ENCODE measurements at regions not wholly inside any gene's neighbourhood (a gene's known extent, or its start where the extent isn't known, plus 50 kb on each side); places are given as distances from the start of the nearest gene placed in this dataset.

DNA sequence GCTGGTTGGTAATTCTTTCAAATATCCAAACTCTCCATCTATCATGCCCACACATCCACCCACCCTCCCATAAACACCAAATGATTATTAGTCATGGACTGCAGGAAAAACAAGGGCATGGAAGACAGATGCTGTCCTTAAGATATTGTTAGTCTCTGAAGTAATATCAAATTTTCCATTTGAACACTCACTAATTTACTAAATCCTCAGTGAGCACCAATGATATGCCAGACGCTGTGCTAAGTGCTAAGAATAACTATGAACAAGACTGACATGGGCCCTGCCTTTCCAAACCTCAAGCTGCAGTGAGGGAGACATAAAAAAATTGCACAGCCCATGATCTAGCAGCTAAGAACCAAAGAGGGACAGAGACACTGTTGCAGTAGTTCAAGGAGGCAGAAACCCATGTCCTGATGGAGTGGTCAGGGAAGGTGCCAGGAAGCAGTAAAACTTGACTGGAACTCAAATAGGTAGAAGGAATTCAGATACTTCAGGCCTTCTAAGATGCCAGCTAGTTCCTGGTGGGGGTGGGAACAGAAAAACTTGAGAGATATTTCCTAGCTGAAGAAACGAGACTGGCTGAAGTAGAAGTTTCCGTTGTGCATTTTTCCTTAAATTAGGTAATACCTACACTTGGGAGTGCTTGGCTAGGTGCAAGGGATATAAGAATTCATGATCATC, 182.1 kb downstream of the OSR1 start:
- H3K9me3 ChIP-seq (ENCODE audit: low read length) = no peaks in the 10 kb centered on the region
- no peaks in the 10 kb centered on the region for H4K20me1 ChIP-seq (ENCODE audit: insufficient read depth)
- no peaks in the 10 kb centered on the region for H3K36me3 ChIP-seq (ENCODE audit: insufficient read depth, low read length)
- H3K27ac ChIP-seq (ENCODE audit: low read length) = no peak overlapping the region
- H3K4me3 ChIP-seq (ENCODE audit: low read length) = no peak overlapping the region
- TF ChIP-seq EP300 (conservative IDR thresholded peaks at IDR 0.05; ENCODE audit: poor library complexity, severe bottlenecking) (no peak), POLR2AphosphoS5 (IDR thresholded peaks at IDR 0.05) (no peak), EZH2 (IDR thresholded peaks at IDR 0.05; ENCODE audit: borderline replicate concordance, insufficient read depth, low read length, poor library complexity, severe bottlenecking) (no peak)
- H3K27me3 ChIP-seq (ENCODE audit: insufficient read depth, low read depth, low read length) = no peaks in the 10 kb centered on the region
- no peak overlapping the region for H3K4me2 ChIP-seq (ENCODE audit: low read length)
- no peak overlapping the region for H3K9ac ChIP-seq (ENCODE audit: low read length)
- no peaks in the 10 kb centered on the region for H3K9me2 ChIP-seq (ENCODE audit: insufficient read depth, low read length)
- no peaks in the 10 kb centered on the region for H3K79me2 ChIP-seq (replicated peaks; ENCODE audit: insufficient read depth, low read length)
- no peak overlapping the region for H2AFZ ChIP-seq (ENCODE audit: low read depth, low read length)
- H3F3A ChIP-seq (ENCODE audit: insufficient read depth, low read length, poor library complexity, severe bottlenecking) = no peaks in the 10 kb centered on the region

DNA sequence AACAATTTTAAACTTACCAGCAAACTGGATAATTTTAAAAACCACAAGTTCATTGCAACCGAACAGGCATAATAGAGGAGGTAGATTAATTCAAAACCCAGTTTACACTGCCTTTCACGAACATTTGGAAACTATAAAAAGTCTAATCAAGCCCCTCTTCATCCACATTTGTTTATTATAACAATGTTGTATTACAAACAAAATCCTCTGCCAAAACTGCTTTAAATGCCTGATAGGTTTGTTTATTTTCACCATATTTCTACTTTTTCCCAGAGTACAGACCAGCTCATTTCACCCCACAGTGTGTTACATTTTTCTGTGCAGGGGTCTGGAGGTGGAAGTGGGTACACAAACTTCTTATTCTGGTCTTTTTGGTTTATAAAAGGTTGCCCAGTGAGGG, 184.2 kb downstream of the OSR1 start:
- Histone ChIP-seq H3K9me2 (ENCODE audit: insufficient read depth, low read length) (no peaks in the 10 kb centered on the region), H3K79me2 (replicated peaks; ENCODE audit: insufficient read depth, low read length) (no peaks in the 10 kb centered on the region), H3K9ac (ENCODE audit: low read length) (no peak overlapping the region), H2AFZ (ENCODE audit: low read depth, low read length) (no peak overlapping the region), H3K9me3 (ENCODE audit: low read length) (no peaks in the 10 kb centered on the region), H3K4me2 (ENCODE audit: low read length) (no peak overlapping the region), H3K27me3 (ENCODE audit: insufficient read depth, low read depth, low read length) (no peaks in the 10 kb centered on the region), H3F3A (ENCODE audit: insufficient read depth, low read length, poor library complexity, severe bottlenecking) (no peaks in the 10 kb centered on the region), H3K4me3 (ENCODE audit: low read length) (no peak overlapping the region), H3K36me3 (ENCODE audit: insufficient read depth, low read length) (no peaks in the 10 kb centered on the region), H3K27ac (ENCODE audit: low read length) (no peak overlapping the region), H4K20me1 (ENCODE audit: insufficient read depth) (no peaks in the 10 kb centered on the region)
- TF ChIP-seq SMC3 (conservative IDR thresholded peaks at IDR 0.05; ENCODE audit: poor library complexity) (no peak), TAF1 (IDR thresholded peaks at IDR 0.05; ENCODE audit: low read depth) (no peak), EZH2 (IDR thresholded peaks at IDR 0.05; ENCODE audit: borderline replicate concordance, insufficient read depth, low read length, poor library complexity, severe bottlenecking) (no peak), EP300 (conservative IDR thresholded peaks at IDR 0.05; ENCODE audit: poor library complexity, severe bottlenecking) (no peak), RAD21 (conservative IDR thresholded peaks at IDR 0.05) (no peak), POLR2AphosphoS5 (IDR thresholded peaks at IDR 0.05) (no peak), CTCF (IDR thresholded peaks at IDR 0.05; ENCODE audit: poor library complexity, severe bottlenecking) (no peak)

- Histone ChIP-seq H3K27ac (ENCODE audit: low read length) (no peak overlapping the region), H3F3A (ENCODE audit: insufficient read depth, low read length, poor library complexity, severe bottlenecking) (no peaks in the 10 kb centered on the region), H3K9ac (ENCODE audit: low read length) (no peak overlapping the region), H3K9me2 (ENCODE audit: insufficient read depth, low read length) (no peaks in the 10 kb centered on the region), H2AFZ (ENCODE audit: low read depth, low read length) (no peak overlapping the region), H3K4me2 (ENCODE audit: low read length) (no peak overlapping the region), H3K36me3 (ENCODE audit: insufficient read depth, low read length) (no peaks in the 10 kb centered on the region), H3K27me3 (ENCODE audit: insufficient read depth, low read depth, low read length) (no peaks in the 10 kb centered on the region), H4K20me1 (ENCODE audit: insufficient read depth) (no peaks in the 10 kb centered on the region), H3K9me3 (ENCODE audit: low read length) (no peaks in the 10 kb centered on the region), H3K4me3 (ENCODE audit: low read length) (no peak overlapping the region), H3K79me2 (replicated peaks; ENCODE audit: insufficient read depth, low read length) (no peaks in the 10 kb centered on the region)
- no peak for TF ChIP-seq EZH2 (IDR thresholded peaks at IDR 0.05; ENCODE audit: borderline replicate concordance, insufficient read depth, low read length, poor library complexity, severe bottlenecking)
- TF ChIP-seq, protein P1, sequence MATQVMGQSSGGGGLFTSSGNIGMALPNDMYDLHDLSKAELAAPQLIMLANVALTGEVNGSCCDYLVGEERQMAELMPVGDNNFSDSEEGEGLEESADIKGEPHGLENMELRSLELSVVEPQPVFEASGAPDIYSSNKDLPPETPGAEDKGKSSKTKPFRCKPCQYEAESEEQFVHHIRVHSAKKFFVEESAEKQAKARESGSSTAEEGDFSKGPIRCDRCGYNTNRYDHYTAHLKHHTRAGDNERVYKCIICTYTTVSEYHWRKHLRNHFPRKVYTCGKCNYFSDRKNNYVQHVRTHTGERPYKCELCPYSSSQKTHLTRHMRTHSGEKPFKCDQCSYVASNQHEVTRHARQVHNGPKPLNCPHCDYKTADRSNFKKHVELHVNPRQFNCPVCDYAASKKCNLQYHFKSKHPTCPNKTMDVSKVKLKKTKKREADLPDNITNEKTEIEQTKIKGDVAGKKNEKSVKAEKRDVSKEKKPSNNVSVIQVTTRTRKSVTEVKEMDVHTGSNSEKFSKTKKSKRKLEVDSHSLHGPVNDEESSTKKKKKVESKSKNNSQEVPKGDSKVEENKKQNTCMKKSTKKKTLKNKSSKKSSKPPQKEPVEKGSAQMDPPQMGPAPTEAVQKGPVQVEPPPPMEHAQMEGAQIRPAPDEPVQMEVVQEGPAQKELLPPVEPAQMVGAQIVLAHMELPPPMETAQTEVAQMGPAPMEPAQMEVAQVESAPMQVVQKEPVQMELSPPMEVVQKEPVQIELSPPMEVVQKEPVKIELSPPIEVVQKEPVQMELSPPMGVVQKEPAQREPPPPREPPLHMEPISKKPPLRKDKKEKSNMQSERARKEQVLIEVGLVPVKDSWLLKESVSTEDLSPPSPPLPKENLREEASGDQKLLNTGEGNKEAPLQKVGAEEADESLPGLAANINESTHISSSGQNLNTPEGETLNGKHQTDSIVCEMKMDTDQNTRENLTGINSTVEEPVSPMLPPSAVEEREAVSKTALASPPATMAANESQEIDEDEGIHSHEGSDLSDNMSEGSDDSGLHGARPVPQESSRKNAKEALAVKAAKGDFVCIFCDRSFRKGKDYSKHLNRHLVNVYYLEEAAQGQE (IDR thresholded peaks at IDR 0.05; ENCODE audit: borderline replicate concordance) = no peak
- TF ChIP-seq EP300 (conservative IDR thresholded peaks at IDR 0.05; ENCODE audit: poor library complexity, severe bottlenecking) = no peak
- TF ChIP-seq MXI1 (conservative IDR thresholded peaks at IDR 0.05; ENCODE audit: poor library complexity, severe bottlenecking) = no peak
- TF ChIP-seq CTCF (IDR thresholded peaks at IDR 0.05; ENCODE audit: poor library complexity, severe bottlenecking) = no peak
- TF ChIP-seq POLR2AphosphoS5 (IDR thresholded peaks at IDR 0.05) = no peak
- no peak for TF ChIP-seq TAF1 (IDR thresholded peaks at IDR 0.05; ENCODE audit: low read depth)
- TF ChIP-seq SMC3 (conservative IDR thresholded peaks at IDR 0.05; ENCODE audit: poor library complexity) = no peak
- TF ChIP-seq RAD21 (conservative IDR thresholded peaks at IDR 0.05) = no peak
Observed at GRCh38 chr2:19171409-19171808, 187.0 kb downstream of the OSR1 start.

All from neural cell (in vitro differentiated cells).